GM12878 (cell line): ENCODE measurements at regions not wholly inside any gene's neighbourhood (a gene's known extent, or its start where the extent isn't known, plus 50 kb on each side); places are given as distances from the start of the nearest gene placed in this dataset.

Source experiments
- ATAC-seq: fragments of 200-7000 bp; cut with Tn5 transposase; 3 replicates; pipeline ENCODE4 v1.9.1; 2020; ENCODE audit warnings: mild to moderate bottlenecking, moderate library complexity
- BruUV-seq: library from RNA; stranded (reverse); fragments of 400-500 nt; replicated peaks from 2 replicates; lab custom pipeline; 2021; lab: Mats Ljungman, UMichigan
- CTCF ChIA-PET: fragments of 300-600 bp; sonication (Branson Sonifier 250); formaldehyde crosslinking; extraction: SDS; loops from one replicate; lab custom pipeline; 2021; ENCODE audit warnings: inconsistent platforms; lab: Yijun Ruan, JAX
- POLR2A ChIA-PET: fragments of 350-600 bp; formaldehyde crosslinking; extraction: SDS; loops from one replicate; lab custom pipeline; 2021; ENCODE audit warnings: inconsistent platforms; lab: Charles Lee
- RAD21 ChIA-PET: fragments of 300-600 bp; sonication (Branson Sonifier 250); formaldehyde crosslinking; loops from one replicate; lab custom pipeline; 2023; ENCODE audit warnings: antibody characterized with exemption; ENCODE audit not compliant: unreplicated experiment; lab: Charles Lee
- SMC1A ChIA-PET: fragments of 300-600 bp; sonication (Branson Sonifier 250); formaldehyde crosslinking; loops from one replicate; lab custom pipeline; 2023; ENCODE audit not compliant: unreplicated experiment, uncharacterized antibody; lab: Charles Lee
- DNase-seq: peaks from one replicate; pipeline ENCODE4 v3.0.0-alpha.2; 2011; ENCODE audit warnings: low read depth, low spot score
- FAIRE-seq: peaks from 3 replicates; lab custom pipeline; 2011; peaks lifted over from hg19 to GRCh38; lab: Jason Lieb, UNC
- H2AFZ ChIP-seq: 2 replicates; pipeline ENCODE4 v1.6.0; 2011; ENCODE audit warnings: low read depth, low read length, control low read depth; ENCODE audit not compliant: control insufficient read depth
- H3K27ac ChIP-seq: 2 replicates; pipeline ENCODE4 v1.5.1; 2011; ENCODE audit warnings: control low read depth; ENCODE audit not compliant: control insufficient read depth, insufficient read depth
- H3K27me3 ChIP-seq, 2 experiments: replicated peaks in 1 of 2; 2 replicates each; pipeline versions ENCODE4 v1.6.0 to v1.6.1; 2011; ENCODE audit warnings: low read length in 1 of 2; ENCODE audit not compliant: control insufficient read depth in 2 of 2, insufficient read depth in 2 of 2
- H3K36me3 ChIP-seq, 2 experiments: 2 replicates each; pipeline ENCODE4 v1.5.1; 2011; ENCODE audit warnings: low read length in 1 of 2; ENCODE audit not compliant: control insufficient read depth in 2 of 2, insufficient read depth in 2 of 2
- H3K4me1 ChIP-seq: 2 replicates; pipeline ENCODE4 v1.6.1; 2011; ENCODE audit warnings: mild to moderate bottlenecking, low read length, moderate library complexity, mixed read lengths; ENCODE audit not compliant: control insufficient read depth, insufficient read depth
- H3K4me2 ChIP-seq: 2 replicates; pipeline ENCODE4 v1.6.0; 2011; ENCODE audit warnings: control low read depth; ENCODE audit not compliant: control insufficient read depth, insufficient read depth
- H3K4me3 ChIP-seq: fragments of 200-600 bp; sonication (generic); 2 replicates; pipeline ENCODE4 v1.5.1; 2016
- H3K79me2 ChIP-seq: 2 replicates; pipeline ENCODE4 v1.6.0; 2011; ENCODE audit warnings: low read length; ENCODE audit not compliant: control insufficient read depth, insufficient read depth
- H3K9ac ChIP-seq: 2 replicates; pipeline ENCODE4 v1.8.0; 2011; ENCODE audit warnings: low read length, control low read depth, mixed read lengths; ENCODE audit not compliant: control insufficient read depth, insufficient read depth
- H3K9me3 ChIP-seq: replicated peaks from 3 replicates; pipeline ENCODE4 v1.5.1; 2011; ENCODE audit warnings: mild to moderate bottlenecking, low read length; ENCODE audit not compliant: control insufficient read depth, insufficient read depth
- H4K20me1 ChIP-seq: 2 replicates; pipeline ENCODE4 v1.6.0; 2011; ENCODE audit not compliant: control insufficient read depth, insufficient read depth
- ASH2L ChIP-seq: fragments of 300-600, 200-600 bp; sonication (generic); IDR thresholded peaks from 2 replicates; pipeline ENCODE4 v1.6.1; 2017; ENCODE audit warnings: low read depth, mild to moderate bottlenecking, borderline replicate concordance
- CHD4 ChIP-seq: fragments of 200-600 bp; sonication (generic); IDR thresholded peaks from 2 replicates; pipeline ENCODE4 v1.6.1; 2016; ENCODE audit warnings: mild to moderate bottlenecking
- ESRRA ChIP-seq: IDR thresholded peaks from 2 replicates; pipeline ENCODE4 v1.6.1; 2012; ENCODE audit warnings: mild to moderate bottlenecking, low read length, improper control_type of control experiment
- HDAC6 ChIP-seq: fragments of 200-600 bp; sonication (generic); IDR thresholded peaks from one replicate; pipeline ENCODE4 v1.8.0; 2017; ENCODE audit warnings: antibody characterized with exemption; ENCODE audit not compliant: unreplicated experiment
- HSF1 ChIP-seq: fragments of 150-350 bp; IDR thresholded peaks from 2 replicates; pipeline ENCODE4 v1.6.1; 2014; ENCODE audit warnings: mild to moderate bottlenecking, low read depth, low read length
- NFYA ChIP-seq: IDR thresholded peaks from 2 replicates; pipeline ENCODE4 v1.6.1; 2011; ENCODE audit warnings: low read depth, mild to moderate bottlenecking, low read length, improper control_type of control experiment, borderline replicate concordance
- NR2C2 ChIP-seq: IDR thresholded peaks from 2 replicates; pipeline ENCODE4 v1.6.1; 2011; ENCODE audit warnings: borderline replicate concordance, low read depth; ENCODE audit not compliant: control insufficient read depth, insufficient read length
- REST ChIP-seq: IDR thresholded peaks from 2 replicates; pipeline ENCODE4 v1.6.1; 2012; ENCODE audit warnings: mild to moderate bottlenecking, low read depth, low read length
- SUPT20H ChIP-seq: IDR thresholded peaks from 2 replicates; pipeline ENCODE4 v1.6.1; 2011; ENCODE audit warnings: low read depth, mild to moderate bottlenecking, low read length, moderate library complexity, borderline replicate concordance; ENCODE audit not compliant: control insufficient read depth
- TARDBP ChIP-seq: IDR thresholded peaks from 2 replicates; pipeline ENCODE4 v1.6.1; 2016; ENCODE audit warnings: borderline replicate concordance
- ZNF592 ChIP-seq: fragments of 450-650 bp; IDR thresholded peaks from 2 replicates; pipeline ENCODE4 v1.6.1; 2017; ENCODE audit warnings: mild to moderate bottlenecking, moderate library complexity
- ZSCAN29 ChIP-seq: fragments of 450-650 bp; IDR thresholded peaks from 2 replicates; pipeline ENCODE4 v1.6.1; 2017; ENCODE audit warnings: mild to moderate bottlenecking, moderate library complexity
- ZZZ3 ChIP-seq: IDR thresholded peaks from 2 replicates; pipeline ENCODE4 v1.6.1; 2011; ENCODE audit warnings: low read depth; ENCODE audit not compliant: control insufficient read depth, insufficient read length
- WGBS: methylation state at CpG from one replicate; pipeline ENCODE4 v1.1.6; 2016; ENCODE audit warnings: low lambda C conversion rate; ENCODE audit not compliant: insufficient replicate concordance, insufficient coverage; ENCODE audit errors: missing lambda C conversion rate; 5-methylcytosine and 5-hydroxymethylcytosine counted together
- in situ Hi-C: fragments of 300-500 bp; cut with MboI; formaldehyde crosslinking; loops from 9 replicates; pipeline ENCODE4 v1.14.3; 2018; ENCODE audit warnings: mixed read lengths
- intact Hi-C: fragments of 100-400 bp; cut with micrococcal nuclease; formaldehyde crosslinking; loops from one replicate; pipeline ENCODE4 v1.14.2; 2022; ENCODE audit not compliant: unreplicated experiment

- TF ChIP-seq ZNF592 = no peak
Measured at GRCh38 chr6:79838851-79839250, 108.5 kb downstream of the ELOVL4 start (continued).

GRCh38 chr6:79833964-79834284 lies 113.4 kb downstream of the ELOVL4 start:
- no TSS peak for BruUV-seq
- no peaks in the 10 kb centered on the region for H3K4me1 ChIP-seq
- no peaks in the 10 kb centered on the region for H3K79me2 ChIP-seq
- CTCF ChIA-PET = interaction anchor here (1.7 kb wide), 1 partner anchor 20 kb away, joined by 10 read pairs; no protein-coding TSS in a partner anchor
- SMC1A ChIA-PET = no interaction called here
- in situ Hi-C loops = no loop called here
- no peak for FAIRE-seq
- H3K4me2 ChIP-seq = no peak overlapping the region
- H3K9me3 ChIP-seq = no peaks in the 10 kb centered on the region
- POLR2A ChIA-PET = no interaction called here
- RAD21 ChIA-PET = no interaction called here
- H3K27ac ChIP-seq = no peak overlapping the region
- intact Hi-C loops = no loop called here
- no peak for ATAC-seq
- H2AFZ ChIP-seq = no peak overlapping the region
- TF ChIP-seq ZSCAN29 (no peak), REST (no peak), CHD4 (no peak), HSF1 (no peak), SUPT20H (no peak), NFYA (no peak), ASH2L (no peak), ESRRA (no peak), ZZZ3 (no peak), NR2C2 (no peak), HDAC6 (no peak), TARDBP (no peak)
- TF ChIP-seq, all 136 proteins: peak for 0
- no peak for DNase-seq
- no peaks in the 10 kb centered on the region for H4K20me1 ChIP-seq
- no peak overlapping the region for H3K4me3 ChIP-seq
- no peak overlapping the region for H3K9ac ChIP-seq
- no peaks in the 10 kb centered on the region for H3K27me3 ChIP-seq
- no peaks in the 10 kb centered on the region for H3K36me3 ChIP-seq
- WGBS = 13% methylated on average over 3 of the region's 3 CpGs
